Neural progenitor cell (in vitro differentiated cells): ENCODE measurements at regions not wholly inside any gene's neighbourhood (a gene's known extent, or its start where the extent isn't known, plus 50 kb on each side); places are given as distances from the start of the nearest gene placed in this dataset.

Source experiments
- EZH2 ChIP-seq: fragments of 200-600 bp; sonication (generic); IDR thresholded peaks from 2 replicates; pipeline ENCODE4 v1.6.1; 2017; ENCODE audit warnings: antibody characterized with exemption, mild to moderate bottlenecking, moderate library complexity
- TF ChIP-seq, protein P1 (sequence below): fragments of 200-600 bp; sonication (generic); IDR thresholded peaks from 2 replicates; pipeline ENCODE4 v1.5.1; 2017; ENCODE audit warnings: antibody characterized with exemption, mild to moderate bottlenecking

DNA sequence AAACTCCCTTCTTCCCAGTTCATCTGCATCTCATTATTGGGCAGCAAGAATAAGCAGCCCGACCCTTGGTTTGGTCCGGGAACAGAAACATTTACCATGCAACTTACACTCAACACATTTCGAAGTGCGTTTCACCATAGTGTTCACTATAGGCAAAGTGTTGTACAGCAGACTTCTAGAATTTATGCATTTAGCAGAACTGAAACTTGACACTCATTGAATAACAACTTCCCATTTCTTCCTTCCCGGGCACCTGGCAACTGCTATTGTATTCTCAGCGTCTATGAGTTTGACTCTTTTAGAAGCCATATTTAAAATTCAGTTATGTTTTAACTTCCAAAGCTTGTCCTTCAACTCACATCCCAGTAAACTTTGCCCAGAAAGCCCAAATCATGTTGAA is 840.6 kb downstream of the NLGN4X start:
- TF ChIP-seq, protein P1, sequence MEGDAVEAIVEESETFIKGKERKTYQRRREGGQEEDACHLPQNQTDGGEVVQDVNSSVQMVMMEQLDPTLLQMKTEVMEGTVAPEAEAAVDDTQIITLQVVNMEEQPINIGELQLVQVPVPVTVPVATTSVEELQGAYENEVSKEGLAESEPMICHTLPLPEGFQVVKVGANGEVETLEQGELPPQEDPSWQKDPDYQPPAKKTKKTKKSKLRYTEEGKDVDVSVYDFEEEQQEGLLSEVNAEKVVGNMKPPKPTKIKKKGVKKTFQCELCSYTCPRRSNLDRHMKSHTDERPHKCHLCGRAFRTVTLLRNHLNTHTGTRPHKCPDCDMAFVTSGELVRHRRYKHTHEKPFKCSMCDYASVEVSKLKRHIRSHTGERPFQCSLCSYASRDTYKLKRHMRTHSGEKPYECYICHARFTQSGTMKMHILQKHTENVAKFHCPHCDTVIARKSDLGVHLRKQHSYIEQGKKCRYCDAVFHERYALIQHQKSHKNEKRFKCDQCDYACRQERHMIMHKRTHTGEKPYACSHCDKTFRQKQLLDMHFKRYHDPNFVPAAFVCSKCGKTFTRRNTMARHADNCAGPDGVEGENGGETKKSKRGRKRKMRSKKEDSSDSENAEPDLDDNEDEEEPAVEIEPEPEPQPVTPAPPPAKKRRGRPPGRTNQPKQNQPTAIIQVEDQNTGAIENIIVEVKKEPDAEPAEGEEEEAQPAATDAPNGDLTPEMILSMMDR: no peak
- no peak for TF ChIP-seq EZH2
